Stimulated activated naive CD4-positive, alpha-beta T cell (primary cell): ENCODE measurements at regions not wholly inside any gene's neighbourhood (a gene's known extent, or its start where the extent isn't known, plus 50 kb on each side); places are given as distances from the start of the nearest gene placed in this dataset.

Experiments
- DNase-seq, 6 experiments: peaks; one replicate each; lab custom pipeline; 2025; lab: John Stamatoyannopoulos, UW

- DNase-seq = no peak
Measured at GRCh38 chr5:146940295-146940694, 61.7 kb upstream of the PPP2R2B start.

- DNase-seq = no peak
Measured at GRCh38 chr5:146944019-146944418, 65.5 kb upstream of the PPP2R2B start.

- DNase-seq = no peak
Measured at GRCh38 chr5:146944764-146945616, 66.4 kb upstream of the PPP2R2B start.

- no peak for DNase-seq
Measured at GRCh38 chr5:146945617-146946084, 67.1 kb upstream of the PPP2R2B start.

- DNase-seq = no peak
Measured at GRCh38 chr5:146947181-146947941, 68.8 kb upstream of the PPP2R2B start.

- DNase-seq = no peak
Measured at GRCh38 chr5:146948666-146949065, 70.1 kb upstream of the PPP2R2B start.

GRCh38 chr5:146952168-146952567, 73.6 kb upstream of the PPP2R2B start:
- DNase-seq = no peak

GRCh38 chr5:146956217-146956616, 77.7 kb upstream of the PPP2R2B start:
- no peak for DNase-seq

GRCh38 chr5:146959360-146959759, 80.8 kb upstream of the PPP2R2B start:
- no peak for DNase-seq

GRCh38 chr5:146962801-146963355, 84.3 kb upstream of the PPP2R2B start:
- DNase-seq = no peak

- peak; percentile 3 to 73 (median 17) for DNase-seq
Measured at GRCh38 chr5:146965761-146966659, 87.5 kb upstream of the PPP2R2B start.

GRCh38 chr5:146967646-146968045, 89.1 kb upstream of the PPP2R2B start:
- no peak for DNase-seq

- DNase-seq = no peak
Measured at GRCh38 chr5:146971401-146971800, 92.8 kb upstream of the PPP2R2B start.

- no peak for DNase-seq
Measured at GRCh38 chr5:146986469-146986868, 107.9 kb upstream of the PPP2R2B start.

- no peak for DNase-seq
Measured at GRCh38 chr5:146993876-146994530, 115.4 kb upstream of the PPP2R2B start.

- DNase-seq = no peak
Measured at GRCh38 chr5:146995878-146996277, 117.3 kb upstream of the PPP2R2B start.

GRCh38 chr5:147015405-147015804, 136.8 kb upstream of the PPP2R2B start:
- DNase-seq = no peak

GRCh38 chr5:147017191-147017590, 138.6 kb upstream of the PPP2R2B start:
- DNase-seq = no peak

- no peak for DNase-seq
Measured at GRCh38 chr5:147017621-147018020, 139.1 kb upstream of the PPP2R2B start.

- no peak for DNase-seq
Measured at GRCh38 chr5:147018812-147019211, 140.3 kb upstream of the PPP2R2B start.

GRCh38 chr5:147036691-147037245, 158.2 kb upstream of the PPP2R2B start:
- no peak for DNase-seq
